DOHH2 (cell line): ENCODE measurements at regions not wholly inside any gene's neighbourhood (a gene's known extent, or its start where the extent isn't known, plus 50 kb on each side); places are given as distances from the start of the nearest gene placed in this dataset.

Experiments used
- EZH2phosphoT487 ChIP-seq: fragments of 200-600 bp; sonication (generic); IDR thresholded peaks from 2 replicates; pipeline ENCODE4 v1.6.1; 2017; ENCODE audit warnings: borderline replicate concordance, mild to moderate bottlenecking, antibody characterized with exemption, low read length, moderate library complexity, mixed read lengths
- TF ChIP-seq, protein P1 (sequence below): fragments of 200-600 bp; sonication (generic); IDR thresholded peaks from one replicate; pipeline ENCODE4 v1.5.1; 2014; ENCODE audit warnings: antibody characterized with exemption, mild to moderate bottlenecking, low read depth, low read length; ENCODE audit not compliant: poor library complexity, severe bottlenecking

DNA sequence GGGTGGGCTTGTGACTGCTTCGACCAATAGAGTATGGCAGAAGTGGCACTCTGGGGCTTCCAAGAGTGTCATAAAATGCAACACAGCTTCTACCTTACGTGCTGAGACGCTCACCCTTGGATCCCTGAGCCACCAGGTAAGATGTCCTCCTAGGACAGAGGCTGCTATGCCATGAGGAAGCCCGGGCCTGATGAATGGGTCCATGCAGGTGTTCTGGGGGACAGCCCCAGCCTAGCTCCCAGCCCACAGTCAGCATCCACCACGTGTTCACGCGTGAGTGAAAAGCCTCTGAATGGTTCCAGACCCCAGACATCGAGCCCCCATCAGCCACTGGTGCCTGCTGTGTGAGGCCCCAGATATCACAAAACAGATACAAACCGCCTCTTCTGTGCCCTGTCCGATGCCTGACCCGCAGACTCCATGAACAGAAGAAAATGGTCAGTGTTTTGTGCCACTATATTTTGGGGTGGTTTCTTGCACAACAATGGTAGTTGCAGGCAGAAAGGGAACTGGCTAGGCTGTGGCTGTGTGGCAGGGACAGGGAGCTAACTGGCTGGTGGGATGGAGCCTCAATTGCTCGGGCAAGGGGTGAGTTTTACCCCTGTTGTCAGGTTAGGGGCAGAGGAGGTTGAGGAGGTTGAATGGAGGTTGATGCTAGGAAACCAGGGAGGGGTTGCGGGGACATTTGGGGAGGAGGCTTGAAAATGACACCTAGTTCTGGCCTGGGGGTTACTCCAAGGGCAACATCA, 92.2 kb downstream of the LINGO1 start:
- TF ChIP-seq, protein P1, sequence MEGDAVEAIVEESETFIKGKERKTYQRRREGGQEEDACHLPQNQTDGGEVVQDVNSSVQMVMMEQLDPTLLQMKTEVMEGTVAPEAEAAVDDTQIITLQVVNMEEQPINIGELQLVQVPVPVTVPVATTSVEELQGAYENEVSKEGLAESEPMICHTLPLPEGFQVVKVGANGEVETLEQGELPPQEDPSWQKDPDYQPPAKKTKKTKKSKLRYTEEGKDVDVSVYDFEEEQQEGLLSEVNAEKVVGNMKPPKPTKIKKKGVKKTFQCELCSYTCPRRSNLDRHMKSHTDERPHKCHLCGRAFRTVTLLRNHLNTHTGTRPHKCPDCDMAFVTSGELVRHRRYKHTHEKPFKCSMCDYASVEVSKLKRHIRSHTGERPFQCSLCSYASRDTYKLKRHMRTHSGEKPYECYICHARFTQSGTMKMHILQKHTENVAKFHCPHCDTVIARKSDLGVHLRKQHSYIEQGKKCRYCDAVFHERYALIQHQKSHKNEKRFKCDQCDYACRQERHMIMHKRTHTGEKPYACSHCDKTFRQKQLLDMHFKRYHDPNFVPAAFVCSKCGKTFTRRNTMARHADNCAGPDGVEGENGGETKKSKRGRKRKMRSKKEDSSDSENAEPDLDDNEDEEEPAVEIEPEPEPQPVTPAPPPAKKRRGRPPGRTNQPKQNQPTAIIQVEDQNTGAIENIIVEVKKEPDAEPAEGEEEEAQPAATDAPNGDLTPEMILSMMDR = no peak
- TF ChIP-seq EZH2phosphoT487 = no peak
